ENCODE measurements at regions not wholly inside any gene's neighbourhood (a gene's known extent, or its start where the extent isn't known, plus 50 kb on each side); places are given as distances from the start of the nearest gene placed in this dataset.

GRCh38 chr16:76190057-76190456 lies 87.1 kb upstream of the CNTNAP4 start:
- CTCF ChIA-PET = no interaction called here
- Histone ChIP-seq H3K27me3 (ENCODE audit: control insufficient read depth, insufficient read depth, low read length) (no peaks in the 10 kb centered on the region), H3K4me3 (ENCODE audit: low read depth, low read length) (no peak overlapping the region), H3K27ac (ENCODE audit: low read depth, low read length) (no peak overlapping the region), H3K9me3 (ENCODE audit: control insufficient read depth, insufficient read depth, low read length) (no peaks in the 10 kb centered on the region)
- no peak for TF ChIP-seq CTCF (IDR thresholded peaks at IDR 0.05; ENCODE audit: low read depth, low read length)
- no peak for DNase-seq (ENCODE audit: low read depth, low spot score)
- POLR2A ChIA-PET = no interaction called here

- no peak for DNase-seq (ENCODE audit: low read depth, low spot score)
- Histone ChIP-seq H3K27ac (ENCODE audit: low read depth, low read length) (no peak overlapping the region), H3K9me3 (ENCODE audit: control insufficient read depth, insufficient read depth, low read length) (no peaks in the 10 kb centered on the region), H3K27me3 (ENCODE audit: control insufficient read depth, insufficient read depth, low read length) (no peaks in the 10 kb centered on the region), H3K4me3 (ENCODE audit: low read depth, low read length) (no peak overlapping the region)
- TF ChIP-seq CTCF (IDR thresholded peaks at IDR 0.05; ENCODE audit: low read depth, low read length) = no peak
- CTCF ChIA-PET = no interaction called here
- POLR2A ChIA-PET = no interaction called here
Measured at GRCh38 chr16:76190480-76190879, 86.7 kb upstream of the CNTNAP4 start.

GRCh38 chr16:76193906-76194615 lies 83.1 kb upstream of the CNTNAP4 start:
- no peak overlapping the region for H3K4me3 ChIP-seq (ENCODE audit: low read depth, low read length)
- ChIA-PET POLR2A (no interaction called here), CTCF (no interaction called here)
- no peaks in the 10 kb centered on the region for H3K9me3 ChIP-seq (ENCODE audit: control insufficient read depth, insufficient read depth, low read length)
- DNase-seq (ENCODE audit: low read depth, low spot score) = no peak
- H3K27me3 ChIP-seq (ENCODE audit: control insufficient read depth, insufficient read depth, low read length) = no peaks in the 10 kb centered on the region
- no peak overlapping the region for H3K27ac ChIP-seq (ENCODE audit: low read depth, low read length)
- TF ChIP-seq CTCF (IDR thresholded peaks at IDR 0.05; ENCODE audit: low read depth, low read length) = no peak

GRCh38 chr16:76194616-76195015 lies 82.6 kb upstream of the CNTNAP4 start:
- Histone ChIP-seq H3K4me3 (ENCODE audit: low read depth, low read length) (no peak overlapping the region), H3K27ac (ENCODE audit: low read depth, low read length) (no peak overlapping the region), H3K27me3 (ENCODE audit: control insufficient read depth, insufficient read depth, low read length) (no peaks in the 10 kb centered on the region), H3K9me3 (ENCODE audit: control insufficient read depth, insufficient read depth, low read length) (no peaks in the 10 kb centered on the region)
- no peak for TF ChIP-seq CTCF (IDR thresholded peaks at IDR 0.05; ENCODE audit: low read depth, low read length)
- no peak for DNase-seq (ENCODE audit: low read depth, low spot score)
- CTCF ChIA-PET = no interaction called here
- POLR2A ChIA-PET = no interaction called here

GRCh38 chr16:76195056-76195455 lies 82.1 kb upstream of the CNTNAP4 start:
- ChIA-PET CTCF (no interaction called here), POLR2A (no interaction called here)
- no peak for TF ChIP-seq CTCF (IDR thresholded peaks at IDR 0.05; ENCODE audit: low read depth, low read length)
- DNase-seq (ENCODE audit: low read depth, low spot score) = no peak
- H3K4me3 ChIP-seq (ENCODE audit: low read depth, low read length) = no peak overlapping the region
- H3K27me3 ChIP-seq (ENCODE audit: control insufficient read depth, insufficient read depth, low read length) = no peaks in the 10 kb centered on the region
- H3K27ac ChIP-seq (ENCODE audit: low read depth, low read length) = no peak overlapping the region
- no peaks in the 10 kb centered on the region for H3K9me3 ChIP-seq (ENCODE audit: control insufficient read depth, insufficient read depth, low read length)

Measured in AG04450 (cell line).